IMR-90 (cell line): ENCODE measurements at regions not wholly inside any gene's neighbourhood (a gene's known extent, or its start where the extent isn't known, plus 50 kb on each side); places are given as distances from the start of the nearest gene placed in this dataset.

Source experiments
- ATAC-seq: fragments of 200-7000 bp; cut with Tn5 transposase; 2 replicates; pipeline ENCODE4 v1.9.1; 2020; ENCODE audit warnings: low read depth, mild to moderate bottlenecking, moderate library complexity
- BruUV-seq: library from RNA; stranded (reverse); fragments of 400-500 nt; replicated peaks from 2 replicates; lab custom pipeline; 2021; lab: Mats Ljungman, UMichigan
- CTCF ChIA-PET: fragments of 300-600 bp; formaldehyde crosslinking; extraction: SDS; loops from one replicate; lab custom pipeline; 2021; ENCODE audit warnings: antibody characterized with exemption; lab: Yijun Ruan, JAX
- POLR2A ChIA-PET: fragments of 300-600 bp; sonication (Branson Sonifier 250); formaldehyde crosslinking; loops from one replicate; lab custom pipeline; 2022; ENCODE audit warnings: antibody characterized with exemption; ENCODE audit not compliant: unreplicated experiment; lab: Charles Lee
- DNase-seq: peaks from one replicate; pipeline ENCODE4 v3.0.0; 2013
- H2AFZ ChIP-seq: replicated peaks from 2 replicates; pipeline ENCODE3; 2013; ENCODE audit warnings: low read length, mild to moderate bottlenecking; ENCODE audit not compliant: poor library complexity
- H2AK5ac ChIP-seq: 2 replicates; pipeline ENCODE4 v1.6.1; 2013; ENCODE audit warnings: low read depth, low read length, inconsistent platforms
- H2AK9ac ChIP-seq: replicated peaks from 2 replicates; pipeline ENCODE3; 2013; ENCODE audit warnings: mild to moderate bottlenecking, low read depth, low read length, moderate library complexity; ENCODE audit not compliant: poor library complexity
- H2BK120ac ChIP-seq: 2 replicates; pipeline ENCODE4 v1.6.1; 2013; ENCODE audit warnings: low read depth, low read length, inconsistent platforms
- H2BK15ac ChIP-seq: 3 replicates; pipeline ENCODE4 v1.6.1; 2013; ENCODE audit warnings: low read depth, low read length, inconsistent platforms
- H2BK20ac ChIP-seq: 2 replicates; pipeline ENCODE4 v1.6.1; 2013; ENCODE audit warnings: low read depth, mild to moderate bottlenecking, inconsistent platforms, low read length, moderate library complexity
- H2BK5ac ChIP-seq: 2 replicates; pipeline ENCODE4 v1.6.1; 2013; ENCODE audit warnings: mild to moderate bottlenecking, low read depth, low read length, inconsistent platforms; ENCODE audit not compliant: poor library complexity, severe bottlenecking
- H3K14ac ChIP-seq: replicated peaks from 2 replicates; pipeline ENCODE4 v1.6.1; 2013; ENCODE audit warnings: low read depth, low read length, inconsistent platforms
- H3K18ac ChIP-seq: 2 replicates; pipeline ENCODE4 v1.6.1; 2013; ENCODE audit warnings: low read depth, low read length, control low read depth
- H3K23ac ChIP-seq: 2 replicates; pipeline ENCODE4 v1.6.1; 2013; ENCODE audit warnings: low read depth, low read length, inconsistent platforms
- H3K27ac ChIP-seq: 2 replicates; pipeline ENCODE4 v1.5.1; 2013; ENCODE audit warnings: mild to moderate bottlenecking, control low read depth, low read length; ENCODE audit not compliant: insufficient read depth
- H3K27me3 ChIP-seq: 2 replicates; pipeline ENCODE4 v1.6.1; 2013; ENCODE audit warnings: low read length; ENCODE audit not compliant: control insufficient read depth, insufficient read depth
- H3K36me3 ChIP-seq: 2 replicates; pipeline ENCODE4 v1.6.1; 2013; ENCODE audit warnings: low read length, mixed read lengths; ENCODE audit not compliant: control insufficient read depth, insufficient read depth
- H3K4ac ChIP-seq: 2 replicates; pipeline ENCODE4 v1.6.1; 2013; ENCODE audit warnings: low read depth, low read length, inconsistent platforms
- H3K4me1 ChIP-seq: 2 replicates; pipeline ENCODE4 v1.6.1; 2013; ENCODE audit warnings: low read length, mixed read lengths; ENCODE audit not compliant: control insufficient read depth, insufficient read depth
- H3K4me2 ChIP-seq: 2 replicates; pipeline ENCODE4 v1.6.1; 2013; ENCODE audit warnings: low read depth, mild to moderate bottlenecking, control low read depth, low read length, moderate library complexity
- H3K4me3 ChIP-seq: 2 replicates; pipeline ENCODE4 v1.5.1; 2013; ENCODE audit warnings: low read depth, mild to moderate bottlenecking, control low read depth, low read length, moderate library complexity; ENCODE audit not compliant: insufficient read depth
- H3K56ac ChIP-seq: 2 replicates; pipeline ENCODE4 v1.6.1; 2013; ENCODE audit warnings: low read length, inconsistent platforms; ENCODE audit not compliant: insufficient read depth; ENCODE audit errors: extremely low read depth
- H3K79me1 ChIP-seq, 2 experiments: 2 replicates each; pipeline ENCODE4 v1.6.1; 2013; ENCODE audit warnings: low read length in 2 of 2, inconsistent platforms in 1 of 2, low read depth in 1 of 2
- H3K9ac ChIP-seq: 2 replicates; pipeline ENCODE4 v1.6.1; 2013; ENCODE audit warnings: low read depth, low read length, control low read depth
- H3K9me1 ChIP-seq: 2 replicates; pipeline ENCODE4 v1.6.1; 2013; ENCODE audit warnings: low read length, inconsistent platforms; ENCODE audit not compliant: insufficient read depth
- H3K9me3 ChIP-seq: 2 replicates; pipeline ENCODE4 v1.6.1; 2013; ENCODE audit warnings: low read length; ENCODE audit not compliant: control insufficient read depth, insufficient read depth
- H4K20me1 ChIP-seq: 2 replicates; pipeline ENCODE4 v1.6.1; 2013; ENCODE audit warnings: low read length, inconsistent platforms; ENCODE audit not compliant: insufficient read depth
- H4K5ac ChIP-seq: 2 replicates; pipeline ENCODE4 v1.6.1; 2013; ENCODE audit warnings: mild to moderate bottlenecking, low read depth, low read length, control low read depth
- H4K8ac ChIP-seq, 2 experiments: 2 replicates each; pipeline ENCODE4 v1.6.1; 2013; ENCODE audit warnings: low read depth in 2 of 2, low read length in 2 of 2, control low read depth in 1 of 2, inconsistent platforms in 1 of 2
- H4K91ac ChIP-seq: 2 replicates; pipeline ENCODE4 v1.6.1; 2013; ENCODE audit warnings: low read depth, low read length, inconsistent platforms; ENCODE audit not compliant: insufficient read depth
- BHLHE40 ChIP-seq: fragments of 150-350 bp; IDR thresholded peaks from 2 replicates; pipeline ENCODE4 v1.6.1; 2016; ENCODE audit warnings: mild to moderate bottlenecking, low read depth, low read length
- CEBPB ChIP-seq: IDR thresholded peaks from 2 replicates; pipeline ENCODE4 v1.6.1; 2012; ENCODE audit warnings: low read depth, low read length, improper control_type of control experiment
- MAZ ChIP-seq: IDR thresholded peaks from 2 replicates; pipeline ENCODE4 v1.6.1; 2012; ENCODE audit warnings: low read depth, mild to moderate bottlenecking, low read length, improper control_type of control experiment, moderate library complexity, borderline replicate concordance
- MXI1 ChIP-seq: IDR thresholded peaks from 2 replicates; pipeline ENCODE4 v1.6.1; 2012; ENCODE audit warnings: low read depth, mild to moderate bottlenecking, low read length, moderate library complexity, borderline replicate concordance
- POLR2A ChIP-seq: IDR thresholded peaks from 2 replicates; pipeline ENCODE4 v1.6.1; 2012; ENCODE audit warnings: mild to moderate bottlenecking, low read depth, low read length
- RFX5 ChIP-seq: IDR thresholded peaks from 2 replicates; pipeline ENCODE4 v1.8.0; 2012; ENCODE audit warnings: low read depth, mild to moderate bottlenecking, low read length, moderate library complexity
- WGBS, 2 experiments: methylation state at CpG; one replicate each; pipeline versions ENCODE4 v1.1.5 to v1.1.7; 2013; ENCODE audit warnings: missing lambda C conversion rate in 2 of 2; ENCODE audit not compliant: insufficient read length in 1 of 2; ENCODE audit errors: extremely low coverage in 2 of 2; 5-methylcytosine and 5-hydroxymethylcytosine counted together
- dilution Hi-C: fragments of 300-500 bp; cut with HindIII; formaldehyde crosslinking; loops from one replicate; pipeline ENCODE4 v1.14.3; 2018; ENCODE audit warnings: low sequenced_read_pairs; ENCODE audit not compliant: unreplicated experiment
- in situ Hi-C: fragments of 300-500 bp; cut with MboI; formaldehyde crosslinking; loops from 3 replicates; pipeline ENCODE4 v1.14.3; 2019; ENCODE audit warnings: low sequenced_read_pairs, inconsistent platforms, mixed read lengths
- intact Hi-C: fragments of 100-400 bp; cut with micrococcal nuclease; formaldehyde crosslinking; loops from 2 replicates; pipeline ENCODE4 v1.10.0; 2022

GRCh38 chr1:17978016-17978415, 129.6 kb upstream of the IGSF21 start:
- no CpG with 5 or more reads among the region's 3 CpGs for WGBS, 2 experiments
- H3K9me3 ChIP-seq = no peaks in the 10 kb centered on the region
- DNase-seq (no peak), ATAC-seq (no peak)
- dilution Hi-C loops = no loop called here
- in situ Hi-C loops = no loop called here
- no peaks in the 10 kb centered on the region for H3K79me1 ChIP-seq
- intact Hi-C loops = no loop called here
- ChIA-PET POLR2A (no interaction called here), CTCF (no interaction called here)
- TF ChIP-seq MXI1 (no peak), POLR2A (no peak), MAZ (no peak), CEBPB (no peak), RFX5 (no peak), BHLHE40 (no peak)
- H3K4ac ChIP-seq = no peak overlapping the region
- no peak overlapping the region for H2AFZ ChIP-seq
- no peak overlapping the region for H3K14ac ChIP-seq
- no peak overlapping the region for H2AK5ac ChIP-seq
- no peak overlapping the region for H4K8ac ChIP-seq
- H2BK20ac ChIP-seq = no peak overlapping the region
- H3K23ac ChIP-seq = no peak overlapping the region
- H3K36me3 ChIP-seq = no peaks in the 10 kb centered on the region
- no peak overlapping the region for H2BK15ac ChIP-seq
- no peaks in the 10 kb centered on the region for H3K4me1 ChIP-seq
- BruUV-seq = no TSS peak
- H4K91ac ChIP-seq = no peak overlapping the region
- no peak overlapping the region for H3K4me3 ChIP-seq
- H3K56ac ChIP-seq = no peak overlapping the region
- H2BK120ac ChIP-seq = no peak overlapping the region
- H2BK5ac ChIP-seq = no peak overlapping the region
- H3K4me2 ChIP-seq = no peak overlapping the region
- H3K27ac ChIP-seq = no peak overlapping the region
- H2AK9ac ChIP-seq = no peak overlapping the region
- H4K20me1 ChIP-seq = no peaks in the 10 kb centered on the region
- H3K9me1 ChIP-seq = no peaks in the 10 kb centered on the region
- no peak overlapping the region for H3K18ac ChIP-seq
- H4K5ac ChIP-seq = no peak overlapping the region
- no peaks in the 10 kb centered on the region for H3K27me3 ChIP-seq
- H3K9ac ChIP-seq = no peak overlapping the region
